Smooth muscle cell (in vitro differentiated cells): ENCODE measurements at regions not wholly inside any gene's neighbourhood (a gene's known extent, or its start where the extent isn't known, plus 50 kb on each side); places are given as distances from the start of the nearest gene placed in this dataset.

Experiments
- DNase-seq: peaks from one replicate; lab custom pipeline; 2025; ENCODE audit not compliant: unreplicated experiment; lab: John Stamatoyannopoulos, UW
- H2AFZ ChIP-seq: fragments of 200-600 bp; sonication (generic); 2 replicates; pipeline ENCODE4 v1.6.0; 2016; ENCODE audit warnings: antibody characterized with exemption, low read depth, mild to moderate bottlenecking
- H3F3A ChIP-seq: fragments of 200-600 bp; sonication (generic); 2 replicates; pipeline ENCODE4 v1.6.0; 2017; ENCODE audit warnings: antibody characterized with exemption, low read depth
- H3K27ac ChIP-seq: fragments of 200-600 bp; sonication (generic); 2 replicates; pipeline ENCODE4 v1.5.1; 2016; ENCODE audit warnings: low read depth, mild to moderate bottlenecking
- H3K27me3 ChIP-seq: fragments of 200-600 bp; sonication (generic); 2 replicates; pipeline ENCODE4 v1.6.1; 2016; ENCODE audit warnings: low read depth, mild to moderate bottlenecking
- H3K36me3 ChIP-seq: fragments of 200-600 bp; sonication (generic); 2 replicates; pipeline ENCODE4 v1.5.1; 2016; ENCODE audit warnings: low read depth
- H3K4me1 ChIP-seq: fragments of 200-600 bp; sonication (generic); 2 replicates; pipeline ENCODE4 v1.5.1; 2016; ENCODE audit warnings: low read depth
- H3K4me2 ChIP-seq: fragments of 200-600 bp; sonication (generic); 2 replicates; pipeline ENCODE4 v1.6.0; 2016; ENCODE audit warnings: mild to moderate bottlenecking
- H3K4me3 ChIP-seq: fragments of 200-600 bp; sonication (generic); 2 replicates; pipeline ENCODE4 v1.5.1; 2016; ENCODE audit warnings: mild to moderate bottlenecking
- H3K79me2 ChIP-seq: fragments of 200-600 bp; sonication (generic); 2 replicates; pipeline ENCODE4 v1.6.0; 2016; ENCODE audit warnings: low read depth, mild to moderate bottlenecking
- H3K9ac ChIP-seq: fragments of 200-600 bp; sonication (generic); 2 replicates; pipeline ENCODE4 v1.6.0; 2016; ENCODE audit warnings: low read depth
- H3K9me3 ChIP-seq: fragments of 200-600 bp; sonication (generic); replicated peaks from 2 replicates; pipeline ENCODE4 v1.5.1; 2016; ENCODE audit warnings: low read depth
- H4K20me1 ChIP-seq: fragments of 200-600 bp; sonication (generic); 2 replicates; pipeline ENCODE4 v1.6.0; 2016; ENCODE audit warnings: low read depth
- CTCF ChIP-seq: fragments of 200-600 bp; sonication (generic); IDR thresholded peaks from 2 replicates; pipeline ENCODE4 v1.5.1; 2017; ENCODE audit warnings: borderline replicate concordance, mild to moderate bottlenecking, antibody characterized with exemption; ENCODE audit not compliant: insufficient read depth, poor library complexity, severe bottlenecking
- WGBS: methylation state at CpG from one replicate; pipeline ENCODE4 v1.1.7; 2016; ENCODE audit warnings: low lambda C conversion rate; 5-methylcytosine and 5-hydroxymethylcytosine counted together

DNA sequence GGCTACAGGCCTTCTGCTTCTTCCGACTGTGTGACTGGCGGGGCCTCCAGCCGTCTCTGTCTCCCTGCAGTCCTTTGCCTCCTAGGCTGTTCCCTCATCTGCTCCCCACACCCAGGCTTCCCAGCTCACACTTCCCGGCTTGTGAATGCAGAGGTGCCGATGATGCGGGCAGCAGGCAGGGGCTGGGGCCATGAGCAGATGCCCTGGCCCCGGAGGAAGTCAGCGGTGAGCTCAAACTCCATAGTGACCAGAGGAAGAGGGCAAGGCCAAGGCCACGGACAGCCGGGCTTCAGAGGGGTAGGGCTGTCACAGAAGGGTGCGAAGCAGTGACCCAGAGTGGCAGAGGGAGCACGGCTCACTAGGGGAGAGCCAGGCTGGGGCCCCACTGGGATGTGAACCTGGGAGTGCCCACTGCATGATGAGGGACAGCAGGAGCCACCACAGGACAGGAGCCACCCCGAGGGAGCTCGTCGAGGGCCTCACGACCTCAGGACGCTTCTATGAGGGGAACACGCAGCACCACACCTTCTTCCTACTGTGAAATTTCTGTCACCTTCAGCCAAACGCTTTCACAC lies 515.9 kb downstream of the EIPR1 start:
- H3K4me2 ChIP-seq, result no peak overlapping the region
- DNase-seq, result no peak
- no peaks in the 10 kb centered on the region for H3K36me3 ChIP-seq
- H4K20me1 ChIP-seq, result no peaks in the 10 kb centered on the region
- H3K4me1 ChIP-seq, result no peaks in the 10 kb centered on the region
- no peaks in the 10 kb centered on the region for H3K79me2 ChIP-seq
- H3K9ac ChIP-seq, result no peak overlapping the region
- no peaks in the 10 kb centered on the region for H3F3A ChIP-seq
- H3K27me3 ChIP-seq, result no peaks in the 10 kb centered on the region
- H3K9me3 ChIP-seq, result no peaks in the 10 kb centered on the region
- 95% methylated on average over 19 of the region's 19 CpGs for WGBS
- H3K27ac ChIP-seq, result no peak overlapping the region
- H2AFZ ChIP-seq, result no peak overlapping the region
- H3K4me3 ChIP-seq, result no peak overlapping the region
- TF ChIP-seq CTCF, result no peak

- TF ChIP-seq CTCF, result no peak
- H3K27ac ChIP-seq, result no peak overlapping the region
- no peaks in the 10 kb centered on the region for H3K27me3 ChIP-seq
- H3K36me3 ChIP-seq, result no peaks in the 10 kb centered on the region
- H3K79me2 ChIP-seq, result no peaks in the 10 kb centered on the region
- no peak overlapping the region for H3K9ac ChIP-seq
- no peaks in the 10 kb centered on the region for H3K9me3 ChIP-seq
- no peak overlapping the region for H3K4me3 ChIP-seq
- no peaks in the 10 kb centered on the region for H3K4me1 ChIP-seq
- no peak for DNase-seq
- H4K20me1 ChIP-seq, result no peaks in the 10 kb centered on the region
- H3K4me2 ChIP-seq, result no peak overlapping the region
- H2AFZ ChIP-seq, result no peak overlapping the region
- 94% methylated on average over 20 of the region's 20 CpGs for WGBS
- H3F3A ChIP-seq, result no peaks in the 10 kb centered on the region
Measured at GRCh38 chr2:2860589-2861300, 516.9 kb downstream of the EIPR1 start.

DNA sequence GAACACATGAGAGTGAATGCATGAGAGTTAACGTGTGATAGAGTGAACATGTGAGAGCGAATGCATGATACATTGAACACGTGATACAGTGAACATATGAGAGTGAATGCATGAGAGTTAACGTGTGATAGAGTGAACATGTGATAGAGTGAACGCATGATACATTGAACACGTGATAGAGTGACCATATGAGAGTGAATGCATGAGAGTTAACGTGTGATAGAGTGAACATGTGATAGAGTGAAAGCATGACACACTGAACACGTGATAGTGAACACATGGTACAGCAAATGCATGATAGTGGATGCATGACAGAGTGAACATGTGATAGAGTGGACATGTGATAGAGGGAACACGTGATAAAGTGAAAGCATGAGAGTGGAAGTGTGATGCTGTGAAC lies 517.9 kb downstream of the EIPR1 start:
- DNase-seq, result no peak
- no peak for TF ChIP-seq CTCF
- WGBS, result 87% methylated on average over 9 of the region's 9 CpGs
- H3K9me3 ChIP-seq, result no peaks in the 10 kb centered on the region
- no peak overlapping the region for H3K27ac ChIP-seq
- no peak overlapping the region for H3K9ac ChIP-seq
- no peaks in the 10 kb centered on the region for H3F3A ChIP-seq
- no peaks in the 10 kb centered on the region for H4K20me1 ChIP-seq
- H3K79me2 ChIP-seq, result no peaks in the 10 kb centered on the region
- no peak overlapping the region for H3K4me2 ChIP-seq
- H3K4me3 ChIP-seq, result no peak overlapping the region
- no peaks in the 10 kb centered on the region for H3K36me3 ChIP-seq
- H2AFZ ChIP-seq, result no peak overlapping the region
- H3K4me1 ChIP-seq, result no peaks in the 10 kb centered on the region
- H3K27me3 ChIP-seq, result no peaks in the 10 kb centered on the region

DNA sequence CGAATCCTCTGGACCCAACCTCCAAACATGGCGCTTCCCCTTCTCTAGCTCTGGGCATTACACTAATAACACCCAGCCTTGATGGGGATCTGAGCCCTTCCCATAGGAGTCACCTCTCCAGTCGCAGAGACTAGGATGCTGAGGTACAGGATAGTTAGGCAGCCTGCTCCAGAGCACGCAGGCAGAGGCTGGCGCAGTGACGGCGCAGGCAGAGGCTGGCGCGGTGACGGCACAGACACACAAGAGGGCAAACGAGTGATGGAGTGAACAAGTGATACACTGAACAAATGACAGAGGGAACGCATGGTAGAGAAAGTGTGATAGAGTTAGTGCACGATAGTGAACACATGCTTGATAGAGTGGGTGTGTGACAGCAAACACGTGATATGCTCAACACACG lies 518.5 kb downstream of the EIPR1 start:
- Histone ChIP-seq H3K9ac (no peak overlapping the region), H3F3A (no peaks in the 10 kb centered on the region), H3K4me2 (no peak overlapping the region), H2AFZ (no peak overlapping the region), H3K4me1 (no peaks in the 10 kb centered on the region), H3K79me2 (no peaks in the 10 kb centered on the region), H4K20me1 (no peaks in the 10 kb centered on the region), H3K4me3 (no peak overlapping the region), H3K27me3 (no peaks in the 10 kb centered on the region), H3K27ac (no peak overlapping the region), H3K36me3 (no peaks in the 10 kb centered on the region), H3K9me3 (no peaks in the 10 kb centered on the region)
- DNase-seq, result no peak
- no peak for TF ChIP-seq CTCF
- WGBS, result 96% methylated on average over 15 of the region's 15 CpGs
